Neuronal stem cell (in vitro differentiated cells): ENCODE measurements at regions not wholly inside any gene's neighbourhood (a gene's known extent, or its start where the extent isn't known, plus 50 kb on each side); places are given as distances from the start of the nearest gene placed in this dataset.

Experiments used
- DNase-seq: peaks from one replicate; pipeline ENCODE4 v3.0.0-alpha.2; 2013; ENCODE audit warnings: low spot score
- H2AFZ ChIP-seq: one replicate; pipeline ENCODE4 v1.6.1; 2013; ENCODE audit warnings: mild to moderate bottlenecking, low read length, inconsistent platforms
- H2AK5ac ChIP-seq: 2 replicates; pipeline ENCODE4 v1.6.1; 2013; ENCODE audit warnings: low read depth, mild to moderate bottlenecking, inconsistent platforms, low read length, moderate library complexity, mixed read lengths
- H2BK120ac ChIP-seq: 2 replicates; pipeline ENCODE4 v1.6.1; 2013; ENCODE audit warnings: low read depth, mild to moderate bottlenecking, inconsistent platforms, low read length, moderate library complexity, mixed read lengths
- H2BK12ac ChIP-seq: one replicate; pipeline ENCODE4 v1.6.1; 2013; ENCODE audit warnings: low read length, inconsistent platforms
- H2BK15ac ChIP-seq: 2 replicates; pipeline ENCODE4 v1.6.1; 2013; ENCODE audit warnings: mild to moderate bottlenecking, low read length, inconsistent platforms, mixed read lengths
- H2BK5ac ChIP-seq: one replicate; pipeline ENCODE4 v1.6.1; 2013; ENCODE audit warnings: inconsistent platforms, mild to moderate bottlenecking, low read length, moderate library complexity
- H3K14ac ChIP-seq: one replicate; pipeline ENCODE4 v1.6.1; 2013; ENCODE audit warnings: low read length, inconsistent platforms
- H3K18ac ChIP-seq: 2 replicates; pipeline ENCODE4 v1.6.1; 2013; ENCODE audit warnings: low read length, inconsistent platforms
- H3K23ac ChIP-seq: 2 replicates; pipeline ENCODE4 v1.6.1; 2013; ENCODE audit warnings: low read depth, mild to moderate bottlenecking, mixed read lengths, low read length, inconsistent platforms; ENCODE audit not compliant: poor library complexity
- H3K27ac ChIP-seq: replicated peaks from 3 replicates; pipeline ENCODE4 v1.5.1; 2013; ENCODE audit warnings: low read length, inconsistent platforms
- H3K27me3 ChIP-seq, 3 experiments: 2 replicates each; pipeline ENCODE4 v1.6.1; 2013; ENCODE audit warnings: low read length in 3 of 3, mild to moderate bottlenecking in 2 of 3, inconsistent platforms in 1 of 3, low read depth in 1 of 3, mixed read lengths in 1 of 3, moderate library complexity in 1 of 3; ENCODE audit not compliant: control insufficient read depth in 3 of 3, insufficient read depth in 3 of 3
- H3K36me3 ChIP-seq, 2 donors: replicated peaks in 1 of 2; 2 replicates each; pipeline ENCODE4 v1.6.1; 2013; ENCODE audit warnings: low read length in 2 of 2; ENCODE audit not compliant: control insufficient read depth in 2 of 2, insufficient read depth in 2 of 2
- H3K4ac ChIP-seq: 2 replicates; pipeline ENCODE4 v1.6.1; 2013; ENCODE audit warnings: inconsistent platforms, mild to moderate bottlenecking, low read length, moderate library complexity
- H3K4me1 ChIP-seq, 2 donors: 1 replicate in 1 of 2; 2 replicates in 1 of 2; pipeline ENCODE4 v1.6.1; 2013; ENCODE audit warnings: low read length in 2 of 2, low read depth in 1 of 2; ENCODE audit not compliant: control insufficient read depth in 2 of 2, insufficient read depth in 1 of 2
- H3K4me2 ChIP-seq: one replicate; pipeline ENCODE4 v1.6.1; 2013; ENCODE audit warnings: mild to moderate bottlenecking, low read length, inconsistent platforms; ENCODE audit not compliant: insufficient read depth, poor library complexity, severe bottlenecking
- H3K4me3 ChIP-seq, 2 donors: 2 replicates each; pipeline ENCODE4 v1.5.1; 2013; ENCODE audit warnings: low read length in 2 of 2, mild to moderate bottlenecking in 2 of 2, inconsistent platforms in 1 of 2, moderate library complexity in 1 of 2
- H3K79me1 ChIP-seq: one replicate; pipeline ENCODE4 v1.6.1; 2013; ENCODE audit warnings: low read depth, mild to moderate bottlenecking, inconsistent platforms, low read length, moderate library complexity
- H3K9ac ChIP-seq: one replicate; pipeline ENCODE4 v1.6.1; 2013; ENCODE audit warnings: mild to moderate bottlenecking, low read depth, low read length, inconsistent platforms; ENCODE audit not compliant: poor library complexity
- H3K9me3 ChIP-seq, 2 donors: replicated peaks in 1 of 2; 2 replicates each; pipeline versions ENCODE3 to v1.6.1; 2013; ENCODE audit warnings: low read length in 2 of 2, mild to moderate bottlenecking in 2 of 2, inconsistent platforms in 1 of 2, low read depth in 1 of 2, mixed read lengths in 1 of 2, moderate library complexity in 1 of 2; ENCODE audit not compliant: control insufficient read depth in 2 of 2, insufficient read depth in 1 of 2
- H4K8ac ChIP-seq: one replicate; pipeline ENCODE4 v1.6.1; 2013; ENCODE audit warnings: low read depth, mild to moderate bottlenecking, inconsistent platforms, low read length, moderate library complexity
- H4K91ac ChIP-seq: one replicate; pipeline ENCODE4 v1.6.1; 2013; ENCODE audit warnings: low read length, low read depth, mild to moderate bottlenecking, inconsistent platforms; ENCODE audit not compliant: poor library complexity
- WGBS, 2 donors: extraction: QIAGEN DNeasy Blood & Tissue Kit; methylation state at CpG; one replicate each; pipeline ENCODE4 v1.1.7; 2013; ENCODE audit warnings: missing lambda C conversion rate in 2 of 2, mixed read lengths in 1 of 2; ENCODE audit not compliant: insufficient read length in 2 of 2, insufficient replicate concordance in 1 of 2; ENCODE audit errors: extremely low coverage in 2 of 2; 5-methylcytosine and 5-hydroxymethylcytosine counted together

GRCh38 chr12:115405471-115405860, 721.5 kb upstream of the TBX3 start:
- no peak overlapping the region for H3K18ac ChIP-seq
- no peak overlapping the region for H2BK5ac ChIP-seq
- no peak overlapping the region for H3K9ac ChIP-seq
- H2BK12ac ChIP-seq: no peak overlapping the region
- H3K36me3 ChIP-seq: no peaks in the 10 kb centered on the region
- H2AK5ac ChIP-seq: no peak overlapping the region
- no peaks in the 10 kb centered on the region for H3K4me1 ChIP-seq
- H2BK120ac ChIP-seq: no peak overlapping the region
- no peak overlapping the region for H3K27ac ChIP-seq
- H3K9me3 ChIP-seq: no peaks in the 10 kb centered on the region
- no peak for DNase-seq
- no CpG with 5 or more reads among the region's 4 CpGs for WGBS, 2 donors
- H3K14ac ChIP-seq: no peak overlapping the region
- H3K4me3 ChIP-seq: no peak overlapping the region
- no peak overlapping the region for H4K8ac ChIP-seq
- H2AFZ ChIP-seq: no peak overlapping the region
- no peak overlapping the region for H3K4me2 ChIP-seq
- no peak overlapping the region for H3K4ac ChIP-seq
- H3K27me3 ChIP-seq: no peaks in the 10 kb centered on the region
- H2BK15ac ChIP-seq: no peak overlapping the region
- H4K91ac ChIP-seq: no peak overlapping the region
- no peaks in the 10 kb centered on the region for H3K79me1 ChIP-seq
- no peak overlapping the region for H3K23ac ChIP-seq

GRCh38 chr12:115404761-115405470, 720.9 kb upstream of the TBX3 start:
- Histone ChIP-seq H3K23ac (no peak overlapping the region), H4K91ac (no peak overlapping the region), H2BK12ac (no peak overlapping the region), H3K4me1 (no peaks in the 10 kb centered on the region), H3K9ac (no peak overlapping the region), H2AFZ (no peak overlapping the region), H3K4ac (no peak overlapping the region), H3K18ac (no peak overlapping the region), H2BK120ac (no peak overlapping the region), H2BK15ac (no peak overlapping the region), H3K4me2 (no peak overlapping the region), H3K27ac (no peak overlapping the region), H3K14ac (no peak overlapping the region), H3K79me1 (no peaks in the 10 kb centered on the region), H3K27me3 (no peaks in the 10 kb centered on the region), H2AK5ac (no peak overlapping the region), H3K9me3 (no peaks in the 10 kb centered on the region), H3K36me3 (no peaks in the 10 kb centered on the region), H2BK5ac (no peak overlapping the region), H4K8ac (no peak overlapping the region), H3K4me3 (no peak overlapping the region)
- no peak for DNase-seq
- no CpG with 5 or more reads among the region's 9 CpGs for WGBS, 2 donors

GRCh38 chr12:115403689-115404088, 719.7 kb upstream of the TBX3 start:
- no CpG with 5 or more reads among the region's 5 CpGs for WGBS, 2 donors
- no peak overlapping the region for H4K8ac ChIP-seq
- DNase-seq: no peak
- no peak overlapping the region for H3K4me2 ChIP-seq
- H2BK12ac ChIP-seq: no peak overlapping the region
- no peak overlapping the region for H3K4me3 ChIP-seq
- no peaks in the 10 kb centered on the region for H3K79me1 ChIP-seq
- H2BK120ac ChIP-seq: no peak overlapping the region
- no peak overlapping the region for H4K91ac ChIP-seq
- no peaks in the 10 kb centered on the region for H3K4me1 ChIP-seq
- H2BK15ac ChIP-seq: no peak overlapping the region
- H3K27ac ChIP-seq: no peak overlapping the region
- H3K23ac ChIP-seq: no peak overlapping the region
- no peak overlapping the region for H2BK5ac ChIP-seq
- H3K4ac ChIP-seq: no peak overlapping the region
- no peaks in the 10 kb centered on the region for H3K27me3 ChIP-seq
- H3K14ac ChIP-seq: no peak overlapping the region
- H3K36me3 ChIP-seq: no peaks in the 10 kb centered on the region
- H3K18ac ChIP-seq: no peak overlapping the region
- H3K9me3 ChIP-seq: no peaks in the 10 kb centered on the region
- H2AFZ ChIP-seq: no peak overlapping the region
- H2AK5ac ChIP-seq: no peak overlapping the region
- no peak overlapping the region for H3K9ac ChIP-seq

- Histone ChIP-seq H3K4me3 (no peak overlapping the region), H4K8ac (no peak overlapping the region), H3K23ac (no peak overlapping the region), H2BK5ac (no peak overlapping the region), H2AK5ac (no peak overlapping the region), H3K79me1 (no peaks in the 10 kb centered on the region), H2BK12ac (no peak overlapping the region), H3K36me3 (no peaks in the 10 kb centered on the region), H3K9me3 (no peaks in the 10 kb centered on the region), H2AFZ (no peak overlapping the region), H3K27me3 (no peaks in the 10 kb centered on the region), H3K4me2 (no peak overlapping the region), H3K27ac (no peak overlapping the region), H3K18ac (no peak overlapping the region), H3K9ac (no peak overlapping the region), H3K4me1 (no peaks in the 10 kb centered on the region), H4K91ac (no peak overlapping the region), H2BK120ac (no peak overlapping the region), H3K14ac (no peak overlapping the region), H3K4ac (no peak overlapping the region), H2BK15ac (no peak overlapping the region)
- no peak for DNase-seq
- whole genome bisulfite sequencing, 2 donors: no CpG with 5 or more reads among the region's 2 CpGs
These were observed 719.3 kb upstream of the TBX3 start for GRCh38 chr12:115403253-115403652.
